H9 (cell line): ENCODE measurements at regions not wholly inside any gene's neighbourhood (a gene's known extent, or its start where the extent isn't known, plus 50 kb on each side); places are given as distances from the start of the nearest gene placed in this dataset.

ENCODE experiments used
- DNase-seq: peaks from one replicate; pipeline ENCODE4 v3.0.0-alpha.2; 2017
- H2AFZ ChIP-seq: one replicate; pipeline ENCODE4 v1.6.1; 2013; ENCODE audit warnings: mild to moderate bottlenecking, low read length, control low read depth, moderate library complexity
- H2AK5ac ChIP-seq: 2 replicates; pipeline ENCODE4 v1.6.1; 2013; ENCODE audit warnings: low read length, control low read depth, mixed read lengths; ENCODE audit not compliant: insufficient read length
- H2BK120ac ChIP-seq: one replicate; pipeline ENCODE4 v1.6.1; 2013; ENCODE audit warnings: low read depth, mild to moderate bottlenecking, low read length, control low read depth, inconsistent platforms; ENCODE audit not compliant: poor library complexity, severe bottlenecking
- H2BK12ac ChIP-seq: 2 replicates; pipeline ENCODE4 v1.6.1; 2013; ENCODE audit warnings: low read length, control low read depth, mixed read lengths, low read depth; ENCODE audit not compliant: insufficient read length
- H2BK15ac ChIP-seq: 2 replicates; pipeline ENCODE4 v1.6.1; 2013; ENCODE audit warnings: low read depth, low read length, control low read depth
- H2BK20ac ChIP-seq: one replicate; pipeline ENCODE4 v1.6.1; 2013; ENCODE audit warnings: low read depth, mild to moderate bottlenecking, low read length, control low read depth, inconsistent platforms; ENCODE audit not compliant: poor library complexity, severe bottlenecking
- H2BK5ac ChIP-seq: 2 replicates; pipeline ENCODE4 v1.6.1; 2013; ENCODE audit warnings: low read length, control low read depth, mixed read lengths; ENCODE audit not compliant: insufficient read length
- H3K14ac ChIP-seq: 2 replicates; pipeline ENCODE4 v1.6.1; 2013; ENCODE audit warnings: low read length, control low read depth; ENCODE audit not compliant: insufficient read depth
- H3K18ac ChIP-seq: 2 replicates; pipeline ENCODE4 v1.6.1; 2013; ENCODE audit warnings: low read depth, mild to moderate bottlenecking, mixed read lengths, low read length, control low read depth; ENCODE audit not compliant: insufficient read length
- H3K23ac ChIP-seq: 2 replicates; pipeline ENCODE4 v1.6.1; 2013; ENCODE audit warnings: low read length, control low read depth, mixed read lengths, low read depth; ENCODE audit not compliant: insufficient read length
- H3K23me2 ChIP-seq: 2 replicates; pipeline ENCODE4 v1.6.1; 2013; ENCODE audit warnings: low read depth, mild to moderate bottlenecking, mixed read lengths, low read length, control low read depth; ENCODE audit not compliant: insufficient read length, poor library complexity, severe bottlenecking
- H3K27ac ChIP-seq: 2 replicates; pipeline ENCODE4 v1.5.1; 2013; ENCODE audit warnings: low read length, control low read depth, mixed read lengths, low read depth; ENCODE audit not compliant: insufficient read length
- H3K27me3 ChIP-seq: 2 replicates; pipeline ENCODE4 v1.6.1; 2013; ENCODE audit warnings: low read length, control low read depth, inconsistent platforms; ENCODE audit not compliant: insufficient read depth
- H3K4ac ChIP-seq: 2 replicates; pipeline ENCODE4 v1.6.1; 2013; ENCODE audit warnings: low read depth, mild to moderate bottlenecking, control low read depth, inconsistent platforms, low read length, moderate library complexity
- H3K4me1 ChIP-seq: 2 replicates; pipeline ENCODE4 v1.6.1; 2013; ENCODE audit warnings: low read length, control low read depth, inconsistent platforms; ENCODE audit not compliant: insufficient read depth
- H3K4me2 ChIP-seq: 2 replicates; pipeline ENCODE4 v1.6.1; 2013; ENCODE audit warnings: low read length, control low read depth, mixed read lengths; ENCODE audit not compliant: insufficient read length, insufficient read depth
- H3K56ac ChIP-seq: 2 replicates; pipeline ENCODE4 v1.6.1; 2013; ENCODE audit warnings: low read depth, mild to moderate bottlenecking, mixed read lengths, low read length, control low read depth; ENCODE audit not compliant: insufficient read length
- H3K79me1 ChIP-seq: 2 replicates; pipeline ENCODE4 v1.6.1; 2013; ENCODE audit warnings: low read depth, mild to moderate bottlenecking, moderate library complexity, low read length, control low read depth, inconsistent platforms; ENCODE audit not compliant: insufficient read depth, poor library complexity, severe bottlenecking
- H3K79me2 ChIP-seq: 2 replicates; pipeline ENCODE4 v1.6.1; 2013; ENCODE audit warnings: low read length, control low read depth, inconsistent platforms; ENCODE audit not compliant: insufficient read depth
- H3K9ac ChIP-seq: 2 replicates; pipeline ENCODE4 v1.6.1; 2013; ENCODE audit warnings: low read length, control low read depth, mixed read lengths; ENCODE audit not compliant: insufficient read length; ENCODE audit errors: extremely low read depth
- H3K9me3 ChIP-seq: one replicate; pipeline ENCODE4 v1.6.1; 2013; ENCODE audit warnings: low read depth, low read length, inconsistent platforms; ENCODE audit not compliant: control insufficient read depth
- H3T11ph ChIP-seq: one replicate; pipeline ENCODE4 v1.6.1; 2013; ENCODE audit warnings: mild to moderate bottlenecking, low read length, control low read depth, inconsistent platforms
- H4K20me1 ChIP-seq: one replicate; pipeline ENCODE4 v1.6.1; 2013; ENCODE audit not compliant: control insufficient read depth, insufficient read length, insufficient read depth
- H4K5ac ChIP-seq: 2 replicates; pipeline ENCODE4 v1.6.1; 2013; ENCODE audit warnings: low read depth, mild to moderate bottlenecking, mixed read lengths, low read length, control low read depth; ENCODE audit not compliant: insufficient read length
- H4K8ac ChIP-seq: replicated peaks from 2 replicates; pipeline ENCODE4 v1.6.1; 2013; ENCODE audit warnings: low read length, control low read depth, mixed read lengths, low read depth; ENCODE audit not compliant: insufficient read length
- H4K91ac ChIP-seq: 2 replicates; pipeline ENCODE4 v1.6.1; 2013; ENCODE audit warnings: low read depth, mild to moderate bottlenecking, moderate library complexity, mixed read lengths, low read length, control low read depth; ENCODE audit not compliant: insufficient read length
- H3K27ac Mint-ChIP-seq, 3 experiments: 2 replicates in 2 of 3; 3 replicates in 1 of 3; pipeline ENCODE4 v1.8.0; 2020 to 2021; ENCODE audit warnings: mixed read lengths in 3 of 3, mild to moderate bottlenecking in 1 of 3, moderate library complexity in 1 of 3
- H3K27me3 Mint-ChIP-seq: 2 replicates; pipeline ENCODE4 v1.8.0; 2021; ENCODE audit warnings: low read depth, mild to moderate bottlenecking, moderate library complexity, mixed read lengths
- H3K36me3 Mint-ChIP-seq, 3 experiments: 2 replicates in 2 of 3; 3 replicates in 1 of 3; pipeline ENCODE4 v1.8.0; 2020 to 2021; ENCODE audit warnings: low read depth in 3 of 3, mixed read lengths in 3 of 3; ENCODE audit not compliant: insufficient read depth in 1 of 3
- H3K4me1 Mint-ChIP-seq, 2 experiments: 2 replicates each; pipeline ENCODE4 v1.8.0; 2020; ENCODE audit warnings: mixed read lengths in 2 of 2
- H3K4me3 Mint-ChIP-seq, 2 experiments: 2 replicates in 1 of 2; 3 replicates in 1 of 2; pipeline ENCODE4 v1.8.0; 2020 to 2021; ENCODE audit warnings: mild to moderate bottlenecking in 2 of 2, mixed read lengths in 2 of 2, moderate library complexity in 1 of 2
- H3K9me3 Mint-ChIP-seq, 2 experiments: 2 replicates in 1 of 2; 3 replicates in 1 of 2; pipeline ENCODE4 v1.8.0; 2020; ENCODE audit warnings: mild to moderate bottlenecking in 2 of 2, mixed read lengths in 2 of 2, moderate library complexity in 1 of 2
- WGBS: extraction: QIAGEN DNeasy Blood & Tissue Kit; methylation state at CpG from one replicate; pipeline ENCODE4 v1.1.7; 2013; ENCODE audit warnings: missing lambda C conversion rate, low lambda C conversion rate, mixed read lengths; ENCODE audit not compliant: insufficient read length; ENCODE audit errors: extremely low coverage; 5-methylcytosine and 5-hydroxymethylcytosine counted together
- TF ChIP-seq, protein P1 (sequence below): fragments of 200-600 bp; sonication (generic); conservative IDR thresholded peaks from 3 replicates; pipeline ENCODE4 v1.8.0; 2021; ENCODE audit warnings: antibody characterized with exemption, mild to moderate bottlenecking

DNA sequence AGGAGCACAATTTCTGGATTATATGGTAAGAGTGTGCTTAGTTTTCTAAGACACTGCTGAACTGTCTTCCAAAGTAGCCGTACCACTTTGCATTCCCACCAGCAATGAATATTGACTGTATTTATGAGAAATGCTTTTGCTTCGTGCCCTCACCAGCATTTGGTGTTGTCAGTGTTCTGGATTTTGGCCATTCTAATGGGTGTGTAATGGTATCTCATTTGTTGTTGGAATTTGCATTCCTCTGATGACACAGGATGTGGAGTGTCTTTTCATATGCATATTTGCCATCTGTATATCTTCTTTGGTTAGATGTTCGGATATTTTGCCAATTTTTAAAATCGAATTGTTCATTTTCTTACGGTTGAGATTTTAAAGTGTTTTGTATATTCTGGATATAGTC is 558.5 kb upstream of the FZD8 start:
- no peak overlapping the region for H2BK120ac ChIP-seq
- no peak overlapping the region for H4K5ac ChIP-seq
- no peaks in the 10 kb centered on the region for H3K4me1 ChIP-seq
- Mint-ChIP-seq H3K27ac (no peak overlapping the region), H3K4me1 (peaks cover 8 to 12% of the 10 kb centered on the region in 2 experiments), H3K27me3 (peaks cover 2% of the 10 kb centered on the region; the same call in 1 of the 2 replicates), H3K4me3 (no peak overlapping the region), H3K36me3 (peaks cover 12 to 23% (median 17%) of the 10 kb centered on the region in 3 experiments), H3K9me3 (peaks cover 23 to 24% of the 10 kb centered on the region in 2 experiments)
- H4K91ac ChIP-seq, result no peak overlapping the region
- H2BK5ac ChIP-seq, result no peak overlapping the region
- H3K18ac ChIP-seq, result no peak overlapping the region
- no peak overlapping the region for H2BK20ac ChIP-seq
- no peak overlapping the region for H2BK12ac ChIP-seq
- H3K56ac ChIP-seq, result no peak overlapping the region
- no peak overlapping the region for H3K4me2 ChIP-seq
- no peaks in the 10 kb centered on the region; the same call in 1 of the 2 replicates for H3K79me2 ChIP-seq
- H2AFZ ChIP-seq, result no peak overlapping the region
- no peaks in the 10 kb centered on the region for H3K27me3 ChIP-seq
- H4K8ac ChIP-seq, result no peak overlapping the region
- no peak for DNase-seq
- H3K27ac ChIP-seq, result no peak overlapping the region
- H3T11ph ChIP-seq, result no peak overlapping the region
- no peak overlapping the region for H3K4ac ChIP-seq
- no CpG with 5 or more reads among the region's 5 CpGs for WGBS
- H3K23ac ChIP-seq, result no peak overlapping the region
- H3K23me2 ChIP-seq, result no peaks in the 10 kb centered on the region
- H3K14ac ChIP-seq, result no peak overlapping the region
- H3K9ac ChIP-seq, result no peak overlapping the region
- H2AK5ac ChIP-seq, result no peak overlapping the region
- H3K79me1 ChIP-seq, result no peaks in the 10 kb centered on the region
- H3K9me3 ChIP-seq, result peaks cover 6% of the 10 kb centered on the region
- TF ChIP-seq, protein P1, sequence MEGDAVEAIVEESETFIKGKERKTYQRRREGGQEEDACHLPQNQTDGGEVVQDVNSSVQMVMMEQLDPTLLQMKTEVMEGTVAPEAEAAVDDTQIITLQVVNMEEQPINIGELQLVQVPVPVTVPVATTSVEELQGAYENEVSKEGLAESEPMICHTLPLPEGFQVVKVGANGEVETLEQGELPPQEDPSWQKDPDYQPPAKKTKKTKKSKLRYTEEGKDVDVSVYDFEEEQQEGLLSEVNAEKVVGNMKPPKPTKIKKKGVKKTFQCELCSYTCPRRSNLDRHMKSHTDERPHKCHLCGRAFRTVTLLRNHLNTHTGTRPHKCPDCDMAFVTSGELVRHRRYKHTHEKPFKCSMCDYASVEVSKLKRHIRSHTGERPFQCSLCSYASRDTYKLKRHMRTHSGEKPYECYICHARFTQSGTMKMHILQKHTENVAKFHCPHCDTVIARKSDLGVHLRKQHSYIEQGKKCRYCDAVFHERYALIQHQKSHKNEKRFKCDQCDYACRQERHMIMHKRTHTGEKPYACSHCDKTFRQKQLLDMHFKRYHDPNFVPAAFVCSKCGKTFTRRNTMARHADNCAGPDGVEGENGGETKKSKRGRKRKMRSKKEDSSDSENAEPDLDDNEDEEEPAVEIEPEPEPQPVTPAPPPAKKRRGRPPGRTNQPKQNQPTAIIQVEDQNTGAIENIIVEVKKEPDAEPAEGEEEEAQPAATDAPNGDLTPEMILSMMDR, result no peak
- H2BK15ac ChIP-seq, result no peak overlapping the region
- no peaks in the 10 kb centered on the region for H4K20me1 ChIP-seq
